Loucy (cell line): ENCODE measurements at regions not wholly inside any gene's neighbourhood (a gene's known extent, or its start where the extent isn't known, plus 50 kb on each side); places are given as distances from the start of the nearest gene placed in this dataset.

Experiments
- EZH2phosphoT487 ChIP-seq: fragments of 200-600 bp; IDR thresholded peaks from 2 replicates; pipeline ENCODE4 v1.6.1; 2018; ENCODE audit warnings: antibody characterized with exemption, mild to moderate bottlenecking, moderate library complexity, borderline replicate concordance
- TF ChIP-seq, protein P1 (sequence below): fragments of 200-600 bp; sonication (generic); conservative IDR thresholded peaks from 2 replicates; pipeline ENCODE4 v1.5.1; 2014; ENCODE audit warnings: mild to moderate bottlenecking, antibody characterized with exemption, low read length

DNA sequence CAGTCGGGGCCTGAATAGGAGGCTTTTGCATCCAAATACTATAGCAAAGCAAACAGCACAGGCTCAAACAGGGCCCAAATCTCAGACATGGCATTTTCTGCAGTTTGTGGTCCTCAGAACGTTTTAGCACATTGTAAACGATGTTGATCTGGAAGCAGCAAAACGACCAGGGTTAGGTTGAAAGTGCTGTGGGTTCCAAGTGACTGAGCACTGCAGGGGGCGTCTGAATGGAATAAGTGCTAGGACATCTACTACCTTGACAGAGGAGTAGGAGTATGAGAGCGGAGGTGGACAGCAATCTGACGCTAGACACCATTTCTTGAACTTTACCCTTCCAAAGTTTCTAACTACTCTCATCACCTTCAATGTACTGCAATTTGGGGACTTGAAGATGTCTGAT is 214.9 kb downstream of the BARHL2 start:
- TF ChIP-seq, protein P1, sequence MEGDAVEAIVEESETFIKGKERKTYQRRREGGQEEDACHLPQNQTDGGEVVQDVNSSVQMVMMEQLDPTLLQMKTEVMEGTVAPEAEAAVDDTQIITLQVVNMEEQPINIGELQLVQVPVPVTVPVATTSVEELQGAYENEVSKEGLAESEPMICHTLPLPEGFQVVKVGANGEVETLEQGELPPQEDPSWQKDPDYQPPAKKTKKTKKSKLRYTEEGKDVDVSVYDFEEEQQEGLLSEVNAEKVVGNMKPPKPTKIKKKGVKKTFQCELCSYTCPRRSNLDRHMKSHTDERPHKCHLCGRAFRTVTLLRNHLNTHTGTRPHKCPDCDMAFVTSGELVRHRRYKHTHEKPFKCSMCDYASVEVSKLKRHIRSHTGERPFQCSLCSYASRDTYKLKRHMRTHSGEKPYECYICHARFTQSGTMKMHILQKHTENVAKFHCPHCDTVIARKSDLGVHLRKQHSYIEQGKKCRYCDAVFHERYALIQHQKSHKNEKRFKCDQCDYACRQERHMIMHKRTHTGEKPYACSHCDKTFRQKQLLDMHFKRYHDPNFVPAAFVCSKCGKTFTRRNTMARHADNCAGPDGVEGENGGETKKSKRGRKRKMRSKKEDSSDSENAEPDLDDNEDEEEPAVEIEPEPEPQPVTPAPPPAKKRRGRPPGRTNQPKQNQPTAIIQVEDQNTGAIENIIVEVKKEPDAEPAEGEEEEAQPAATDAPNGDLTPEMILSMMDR, result no peak
- no peak for TF ChIP-seq EZH2phosphoT487
